Neural cell (in vitro differentiated cells): ENCODE measurements at regions not wholly inside any gene's neighbourhood (a gene's known extent, or its start where the extent isn't known, plus 50 kb on each side); places are given as distances from the start of the nearest gene placed in this dataset.

Experiments
- H2AFZ ChIP-seq: fragments of 200-600, 300-800 bp; sonication (generic), shearing (Covaris generic); 2 replicates; pipeline ENCODE4 v1.6.0; 2014; ENCODE audit warnings: low read depth, mild to moderate bottlenecking, antibody characterized with exemption, low read length, moderate library complexity
- H3F3A ChIP-seq: fragments of 200-600 bp; shearing (Covaris generic); 2 replicates; pipeline ENCODE4 v1.6.1; 2016; ENCODE audit warnings: mild to moderate bottlenecking, moderate library complexity, mixed read lengths, antibody characterized with exemption, low read length; ENCODE audit not compliant: insufficient read depth, poor library complexity, severe bottlenecking
- H3K27ac ChIP-seq: fragments of 200-600, 300-800 bp; sonication (generic), shearing (Covaris generic); 2 replicates; pipeline ENCODE4 v1.5.1; 2014; ENCODE audit warnings: mild to moderate bottlenecking, low read length, moderate library complexity
- H3K27me3 ChIP-seq: fragments of 300-800, 200-600 bp; sonication (generic), shearing (Covaris generic); 2 replicates; pipeline ENCODE4 v1.6.0; 2014; ENCODE audit warnings: mild to moderate bottlenecking, low read depth, low read length, moderate library complexity; ENCODE audit not compliant: insufficient read depth
- H3K36me3 ChIP-seq: fragments of 300-800, 200-600 bp; sonication (generic), shearing (Covaris generic); 2 replicates; pipeline ENCODE4 v1.5.1; 2014; ENCODE audit warnings: mild to moderate bottlenecking, antibody characterized with exemption, low read length, moderate library complexity; ENCODE audit not compliant: insufficient read depth
- H3K4me2 ChIP-seq: fragments of 300-800, 200-600 bp; sonication (generic), shearing (Covaris generic); 2 replicates; pipeline ENCODE4 v1.6.0; 2014; ENCODE audit warnings: mild to moderate bottlenecking, low read length
- H3K4me3 ChIP-seq: fragments of 300-800, 200-600 bp; sonication (generic), shearing (Covaris generic); 2 replicates; pipeline ENCODE4 v1.5.1; 2014; ENCODE audit warnings: mild to moderate bottlenecking, low read length, moderate library complexity
- H3K79me2 ChIP-seq: fragments of 200-600 bp; shearing (Covaris generic); replicated peaks from 2 replicates; pipeline ENCODE4 v1.6.0; 2014; ENCODE audit warnings: mild to moderate bottlenecking, low read length, moderate library complexity; ENCODE audit not compliant: insufficient read depth
- H3K9ac ChIP-seq: fragments of 300-800, 200-600 bp; sonication (generic), shearing (Covaris generic); 2 replicates; pipeline ENCODE4 v1.6.1; 2016; ENCODE audit warnings: mild to moderate bottlenecking, low read length, mixed read lengths
- H3K9me2 ChIP-seq: fragments of 200-600 bp; shearing (Covaris generic); 2 replicates; pipeline ENCODE4 v1.6.1; 2016; ENCODE audit warnings: mild to moderate bottlenecking, low read length, mixed read lengths; ENCODE audit not compliant: insufficient read depth
- H3K9me3 ChIP-seq: fragments of 200-600, 300-800 bp; sonication (generic), shearing (Covaris generic); 2 replicates; pipeline ENCODE4 v1.6.1; 2016; ENCODE audit warnings: mild to moderate bottlenecking, mixed run types, low read length, moderate library complexity, mixed read lengths
- H4K20me1 ChIP-seq: fragments of 200-600 bp; shearing (Covaris generic); 2 replicates; pipeline ENCODE4 v1.6.1; 2016; ENCODE audit warnings: mild to moderate bottlenecking, mixed run types; ENCODE audit not compliant: insufficient read depth
- EP300 ChIP-seq: fragments of 450-650 bp; conservative IDR thresholded peaks from 2 replicates; pipeline ENCODE4 v1.6.1; 2014; ENCODE audit warnings: antibody characterized with exemption, mild to moderate bottlenecking, moderate library complexity; ENCODE audit not compliant: poor library complexity, severe bottlenecking
- EZH2 ChIP-seq: fragments of 200-600, 300-800 bp; shearing (Covaris generic), sonication (generic); IDR thresholded peaks from 2 replicates; pipeline ENCODE4 v1.6.1; 2014; ENCODE audit warnings: antibody characterized with exemption, low read length, borderline replicate concordance, mild to moderate bottlenecking; ENCODE audit not compliant: insufficient read depth, poor library complexity, severe bottlenecking
- MXI1 ChIP-seq: fragments of 450-650 bp; conservative IDR thresholded peaks from 2 replicates; pipeline ENCODE4 v1.6.1; 2014; ENCODE audit warnings: antibody characterized with exemption, mild to moderate bottlenecking; ENCODE audit not compliant: poor library complexity, severe bottlenecking
- POLR2AphosphoS5 ChIP-seq: IDR thresholded peaks from 2 replicates; pipeline ENCODE4 v1.6.1; 2012
- RAD21 ChIP-seq: fragments of 450-650 bp; conservative IDR thresholded peaks from 2 replicates; pipeline ENCODE4 v1.6.1; 2014; ENCODE audit warnings: antibody characterized with exemption, mild to moderate bottlenecking, moderate library complexity
- SMC3 ChIP-seq: fragments of 450-650 bp; conservative IDR thresholded peaks from 2 replicates; pipeline ENCODE4 v1.6.1; 2014; ENCODE audit warnings: antibody characterized with exemption, mild to moderate bottlenecking, moderate library complexity; ENCODE audit not compliant: poor library complexity
- TAF1 ChIP-seq: IDR thresholded peaks from 2 replicates; pipeline ENCODE4 v1.6.1; 2012; ENCODE audit warnings: low read depth
- TF ChIP-seq, protein P1 (sequence below): fragments of 450-650 bp; IDR thresholded peaks from 2 replicates; pipeline ENCODE4 v1.5.1; 2014; ENCODE audit warnings: antibody characterized with exemption, mild to moderate bottlenecking, moderate library complexity; ENCODE audit not compliant: poor library complexity, severe bottlenecking
- TF ChIP-seq, protein P2 (sequence below): IDR thresholded peaks from 2 replicates; pipeline ENCODE4 v1.6.1; 2012; ENCODE audit warnings: borderline replicate concordance

DNA sequence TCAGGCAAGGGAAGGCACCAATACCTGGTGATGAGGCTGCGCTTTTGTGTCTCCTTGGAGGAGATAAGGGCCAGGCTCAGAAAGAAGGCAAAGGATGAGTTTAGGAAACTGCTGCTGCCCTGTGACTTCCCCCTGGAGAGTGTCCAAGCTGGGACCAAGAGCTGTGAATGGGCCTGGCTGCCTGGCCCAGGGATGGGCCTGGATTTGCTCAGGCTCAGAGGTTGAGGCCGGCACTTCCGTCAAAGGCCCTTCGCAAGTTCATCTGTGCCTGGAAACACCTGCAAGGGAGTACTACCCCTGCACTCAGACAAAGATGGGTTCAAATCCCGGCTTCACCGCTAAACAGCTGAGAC is 50.5 kb upstream of the NANOS1 start:
- Histone ChIP-seq H2AFZ (no peak overlapping the region), H3K4me2 (no peak overlapping the region), H3K36me3 (no peaks in the 10 kb centered on the region), H4K20me1 (no peaks in the 10 kb centered on the region), H3K9ac (no peak overlapping the region), H3F3A (no peaks in the 10 kb centered on the region), H3K27ac (no peak overlapping the region), H3K9me3 (peaks cover under 1% of the 10 kb centered on the region), H3K9me2 (no peaks in the 10 kb centered on the region), H3K4me3 (no peak overlapping the region), H3K27me3 (no peaks in the 10 kb centered on the region), H3K79me2 (no peaks in the 10 kb centered on the region)
- no peak for TF ChIP-seq EZH2
- TF ChIP-seq, protein P1, sequence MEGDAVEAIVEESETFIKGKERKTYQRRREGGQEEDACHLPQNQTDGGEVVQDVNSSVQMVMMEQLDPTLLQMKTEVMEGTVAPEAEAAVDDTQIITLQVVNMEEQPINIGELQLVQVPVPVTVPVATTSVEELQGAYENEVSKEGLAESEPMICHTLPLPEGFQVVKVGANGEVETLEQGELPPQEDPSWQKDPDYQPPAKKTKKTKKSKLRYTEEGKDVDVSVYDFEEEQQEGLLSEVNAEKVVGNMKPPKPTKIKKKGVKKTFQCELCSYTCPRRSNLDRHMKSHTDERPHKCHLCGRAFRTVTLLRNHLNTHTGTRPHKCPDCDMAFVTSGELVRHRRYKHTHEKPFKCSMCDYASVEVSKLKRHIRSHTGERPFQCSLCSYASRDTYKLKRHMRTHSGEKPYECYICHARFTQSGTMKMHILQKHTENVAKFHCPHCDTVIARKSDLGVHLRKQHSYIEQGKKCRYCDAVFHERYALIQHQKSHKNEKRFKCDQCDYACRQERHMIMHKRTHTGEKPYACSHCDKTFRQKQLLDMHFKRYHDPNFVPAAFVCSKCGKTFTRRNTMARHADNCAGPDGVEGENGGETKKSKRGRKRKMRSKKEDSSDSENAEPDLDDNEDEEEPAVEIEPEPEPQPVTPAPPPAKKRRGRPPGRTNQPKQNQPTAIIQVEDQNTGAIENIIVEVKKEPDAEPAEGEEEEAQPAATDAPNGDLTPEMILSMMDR = no peak
- no peak for TF ChIP-seq POLR2AphosphoS5

DNA sequence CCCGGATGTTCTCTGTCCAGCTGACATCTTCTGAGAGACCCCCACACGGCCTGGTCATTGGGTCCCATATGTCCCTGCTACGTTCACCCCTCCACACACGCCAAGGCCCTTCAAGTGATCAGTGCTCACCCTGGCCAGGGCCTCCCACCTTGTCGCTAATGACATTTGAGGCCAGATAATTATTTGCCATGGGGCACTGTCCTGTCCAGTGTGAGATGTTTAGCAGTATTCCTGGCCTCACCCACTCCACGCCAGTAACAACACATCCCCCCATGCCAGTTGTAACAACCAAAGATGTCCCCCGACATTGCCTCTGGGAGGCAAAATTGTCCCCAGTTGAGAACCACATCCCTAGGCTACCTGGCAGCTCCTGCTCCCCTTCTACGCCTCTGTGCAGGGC is 49.9 kb upstream of the NANOS1 start:
- Histone ChIP-seq H3K9me3 (no peaks in the 10 kb centered on the region), H4K20me1 (no peaks in the 10 kb centered on the region), H3K4me3 (no peak overlapping the region), H3F3A (no peaks in the 10 kb centered on the region), H3K9me2 (no peaks in the 10 kb centered on the region), H3K79me2 (no peaks in the 10 kb centered on the region), H3K27me3 (no peaks in the 10 kb centered on the region), H3K4me2 (no peak overlapping the region), H3K36me3 (no peaks in the 10 kb centered on the region), H2AFZ (no peak overlapping the region), H3K27ac (no peak overlapping the region), H3K9ac (no peak overlapping the region)
- TF ChIP-seq MXI1 (no peak), TAF1 (no peak), EP300 (no peak), EZH2 (no peak), SMC3 (no peak), POLR2AphosphoS5 (no peak), RAD21 (no peak)
- TF ChIP-seq, protein P2, sequence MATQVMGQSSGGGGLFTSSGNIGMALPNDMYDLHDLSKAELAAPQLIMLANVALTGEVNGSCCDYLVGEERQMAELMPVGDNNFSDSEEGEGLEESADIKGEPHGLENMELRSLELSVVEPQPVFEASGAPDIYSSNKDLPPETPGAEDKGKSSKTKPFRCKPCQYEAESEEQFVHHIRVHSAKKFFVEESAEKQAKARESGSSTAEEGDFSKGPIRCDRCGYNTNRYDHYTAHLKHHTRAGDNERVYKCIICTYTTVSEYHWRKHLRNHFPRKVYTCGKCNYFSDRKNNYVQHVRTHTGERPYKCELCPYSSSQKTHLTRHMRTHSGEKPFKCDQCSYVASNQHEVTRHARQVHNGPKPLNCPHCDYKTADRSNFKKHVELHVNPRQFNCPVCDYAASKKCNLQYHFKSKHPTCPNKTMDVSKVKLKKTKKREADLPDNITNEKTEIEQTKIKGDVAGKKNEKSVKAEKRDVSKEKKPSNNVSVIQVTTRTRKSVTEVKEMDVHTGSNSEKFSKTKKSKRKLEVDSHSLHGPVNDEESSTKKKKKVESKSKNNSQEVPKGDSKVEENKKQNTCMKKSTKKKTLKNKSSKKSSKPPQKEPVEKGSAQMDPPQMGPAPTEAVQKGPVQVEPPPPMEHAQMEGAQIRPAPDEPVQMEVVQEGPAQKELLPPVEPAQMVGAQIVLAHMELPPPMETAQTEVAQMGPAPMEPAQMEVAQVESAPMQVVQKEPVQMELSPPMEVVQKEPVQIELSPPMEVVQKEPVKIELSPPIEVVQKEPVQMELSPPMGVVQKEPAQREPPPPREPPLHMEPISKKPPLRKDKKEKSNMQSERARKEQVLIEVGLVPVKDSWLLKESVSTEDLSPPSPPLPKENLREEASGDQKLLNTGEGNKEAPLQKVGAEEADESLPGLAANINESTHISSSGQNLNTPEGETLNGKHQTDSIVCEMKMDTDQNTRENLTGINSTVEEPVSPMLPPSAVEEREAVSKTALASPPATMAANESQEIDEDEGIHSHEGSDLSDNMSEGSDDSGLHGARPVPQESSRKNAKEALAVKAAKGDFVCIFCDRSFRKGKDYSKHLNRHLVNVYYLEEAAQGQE = no peak
- TF ChIP-seq, protein P1 = no peak
